H9 (cell line): ENCODE measurements at regions not wholly inside any gene's neighbourhood (a gene's known extent, or its start where the extent isn't known, plus 50 kb on each side); places are given as distances from the start of the nearest gene placed in this dataset.

ENCODE experiments used
- DNase-seq: peaks from one replicate; pipeline ENCODE4 v3.0.0-alpha.2; 2017
- H2AFZ ChIP-seq: one replicate; pipeline ENCODE4 v1.6.1; 2013; ENCODE audit warnings: mild to moderate bottlenecking, low read length, control low read depth, moderate library complexity
- H2AK5ac ChIP-seq: 2 replicates; pipeline ENCODE4 v1.6.1; 2013; ENCODE audit warnings: low read length, control low read depth, mixed read lengths; ENCODE audit not compliant: insufficient read length
- H2BK120ac ChIP-seq: one replicate; pipeline ENCODE4 v1.6.1; 2013; ENCODE audit warnings: low read depth, mild to moderate bottlenecking, low read length, control low read depth, inconsistent platforms; ENCODE audit not compliant: poor library complexity, severe bottlenecking
- H2BK12ac ChIP-seq: 2 replicates; pipeline ENCODE4 v1.6.1; 2013; ENCODE audit warnings: low read length, control low read depth, mixed read lengths, low read depth; ENCODE audit not compliant: insufficient read length
- H2BK15ac ChIP-seq: 2 replicates; pipeline ENCODE4 v1.6.1; 2013; ENCODE audit warnings: low read depth, low read length, control low read depth
- H2BK20ac ChIP-seq: one replicate; pipeline ENCODE4 v1.6.1; 2013; ENCODE audit warnings: low read depth, mild to moderate bottlenecking, low read length, control low read depth, inconsistent platforms; ENCODE audit not compliant: poor library complexity, severe bottlenecking
- H2BK5ac ChIP-seq: 2 replicates; pipeline ENCODE4 v1.6.1; 2013; ENCODE audit warnings: low read length, control low read depth, mixed read lengths; ENCODE audit not compliant: insufficient read length
- H3K14ac ChIP-seq: 2 replicates; pipeline ENCODE4 v1.6.1; 2013; ENCODE audit warnings: low read length, control low read depth; ENCODE audit not compliant: insufficient read depth
- H3K18ac ChIP-seq: 2 replicates; pipeline ENCODE4 v1.6.1; 2013; ENCODE audit warnings: low read depth, mild to moderate bottlenecking, mixed read lengths, low read length, control low read depth; ENCODE audit not compliant: insufficient read length
- H3K23ac ChIP-seq: 2 replicates; pipeline ENCODE4 v1.6.1; 2013; ENCODE audit warnings: low read length, control low read depth, mixed read lengths, low read depth; ENCODE audit not compliant: insufficient read length
- H3K23me2 ChIP-seq: 2 replicates; pipeline ENCODE4 v1.6.1; 2013; ENCODE audit warnings: low read depth, mild to moderate bottlenecking, mixed read lengths, low read length, control low read depth; ENCODE audit not compliant: insufficient read length, poor library complexity, severe bottlenecking
- H3K27ac ChIP-seq: 2 replicates; pipeline ENCODE4 v1.5.1; 2013; ENCODE audit warnings: low read length, control low read depth, mixed read lengths, low read depth; ENCODE audit not compliant: insufficient read length
- H3K27me3 ChIP-seq: 2 replicates; pipeline ENCODE4 v1.6.1; 2013; ENCODE audit warnings: low read length, control low read depth, inconsistent platforms; ENCODE audit not compliant: insufficient read depth
- H3K4ac ChIP-seq: 2 replicates; pipeline ENCODE4 v1.6.1; 2013; ENCODE audit warnings: low read depth, mild to moderate bottlenecking, control low read depth, inconsistent platforms, low read length, moderate library complexity
- H3K4me1 ChIP-seq: 2 replicates; pipeline ENCODE4 v1.6.1; 2013; ENCODE audit warnings: low read length, control low read depth, inconsistent platforms; ENCODE audit not compliant: insufficient read depth
- H3K4me2 ChIP-seq: 2 replicates; pipeline ENCODE4 v1.6.1; 2013; ENCODE audit warnings: low read length, control low read depth, mixed read lengths; ENCODE audit not compliant: insufficient read length, insufficient read depth
- H3K56ac ChIP-seq: 2 replicates; pipeline ENCODE4 v1.6.1; 2013; ENCODE audit warnings: low read depth, mild to moderate bottlenecking, mixed read lengths, low read length, control low read depth; ENCODE audit not compliant: insufficient read length
- H3K79me1 ChIP-seq: 2 replicates; pipeline ENCODE4 v1.6.1; 2013; ENCODE audit warnings: low read depth, mild to moderate bottlenecking, moderate library complexity, low read length, control low read depth, inconsistent platforms; ENCODE audit not compliant: insufficient read depth, poor library complexity, severe bottlenecking
- H3K79me2 ChIP-seq: 2 replicates; pipeline ENCODE4 v1.6.1; 2013; ENCODE audit warnings: low read length, control low read depth, inconsistent platforms; ENCODE audit not compliant: insufficient read depth
- H3K9ac ChIP-seq: 2 replicates; pipeline ENCODE4 v1.6.1; 2013; ENCODE audit warnings: low read length, control low read depth, mixed read lengths; ENCODE audit not compliant: insufficient read length; ENCODE audit errors: extremely low read depth
- H3K9me3 ChIP-seq: one replicate; pipeline ENCODE4 v1.6.1; 2013; ENCODE audit warnings: low read depth, low read length, inconsistent platforms; ENCODE audit not compliant: control insufficient read depth
- H3T11ph ChIP-seq: one replicate; pipeline ENCODE4 v1.6.1; 2013; ENCODE audit warnings: mild to moderate bottlenecking, low read length, control low read depth, inconsistent platforms
- H4K20me1 ChIP-seq: one replicate; pipeline ENCODE4 v1.6.1; 2013; ENCODE audit not compliant: control insufficient read depth, insufficient read length, insufficient read depth
- H4K5ac ChIP-seq: 2 replicates; pipeline ENCODE4 v1.6.1; 2013; ENCODE audit warnings: low read depth, mild to moderate bottlenecking, mixed read lengths, low read length, control low read depth; ENCODE audit not compliant: insufficient read length
- H4K8ac ChIP-seq: replicated peaks from 2 replicates; pipeline ENCODE4 v1.6.1; 2013; ENCODE audit warnings: low read length, control low read depth, mixed read lengths, low read depth; ENCODE audit not compliant: insufficient read length
- H4K91ac ChIP-seq: 2 replicates; pipeline ENCODE4 v1.6.1; 2013; ENCODE audit warnings: low read depth, mild to moderate bottlenecking, moderate library complexity, mixed read lengths, low read length, control low read depth; ENCODE audit not compliant: insufficient read length
- H3K27ac Mint-ChIP-seq, 3 experiments: 2 replicates in 2 of 3; 3 replicates in 1 of 3; pipeline ENCODE4 v1.8.0; 2020 to 2021; ENCODE audit warnings: mixed read lengths in 3 of 3, mild to moderate bottlenecking in 1 of 3, moderate library complexity in 1 of 3
- H3K27me3 Mint-ChIP-seq: 2 replicates; pipeline ENCODE4 v1.8.0; 2021; ENCODE audit warnings: low read depth, mild to moderate bottlenecking, moderate library complexity, mixed read lengths
- H3K36me3 Mint-ChIP-seq, 3 experiments: 2 replicates in 2 of 3; 3 replicates in 1 of 3; pipeline ENCODE4 v1.8.0; 2020 to 2021; ENCODE audit warnings: low read depth in 3 of 3, mixed read lengths in 3 of 3; ENCODE audit not compliant: insufficient read depth in 1 of 3
- H3K4me1 Mint-ChIP-seq, 2 experiments: 2 replicates each; pipeline ENCODE4 v1.8.0; 2020; ENCODE audit warnings: mixed read lengths in 2 of 2
- H3K4me3 Mint-ChIP-seq, 2 experiments: 2 replicates in 1 of 2; 3 replicates in 1 of 2; pipeline ENCODE4 v1.8.0; 2020 to 2021; ENCODE audit warnings: mild to moderate bottlenecking in 2 of 2, mixed read lengths in 2 of 2, moderate library complexity in 1 of 2
- H3K9me3 Mint-ChIP-seq, 2 experiments: 2 replicates in 1 of 2; 3 replicates in 1 of 2; pipeline ENCODE4 v1.8.0; 2020; ENCODE audit warnings: mild to moderate bottlenecking in 2 of 2, mixed read lengths in 2 of 2, moderate library complexity in 1 of 2
- CTCF ChIP-seq: fragments of 200-600 bp; sonication (generic); conservative IDR thresholded peaks from 3 replicates; pipeline ENCODE4 v1.8.0; 2021; ENCODE audit warnings: antibody characterized with exemption, mild to moderate bottlenecking
- WGBS: extraction: QIAGEN DNeasy Blood & Tissue Kit; methylation state at CpG from one replicate; pipeline ENCODE4 v1.1.7; 2013; ENCODE audit warnings: missing lambda C conversion rate, low lambda C conversion rate, mixed read lengths; ENCODE audit not compliant: insufficient read length; ENCODE audit errors: extremely low coverage; 5-methylcytosine and 5-hydroxymethylcytosine counted together

DNA sequence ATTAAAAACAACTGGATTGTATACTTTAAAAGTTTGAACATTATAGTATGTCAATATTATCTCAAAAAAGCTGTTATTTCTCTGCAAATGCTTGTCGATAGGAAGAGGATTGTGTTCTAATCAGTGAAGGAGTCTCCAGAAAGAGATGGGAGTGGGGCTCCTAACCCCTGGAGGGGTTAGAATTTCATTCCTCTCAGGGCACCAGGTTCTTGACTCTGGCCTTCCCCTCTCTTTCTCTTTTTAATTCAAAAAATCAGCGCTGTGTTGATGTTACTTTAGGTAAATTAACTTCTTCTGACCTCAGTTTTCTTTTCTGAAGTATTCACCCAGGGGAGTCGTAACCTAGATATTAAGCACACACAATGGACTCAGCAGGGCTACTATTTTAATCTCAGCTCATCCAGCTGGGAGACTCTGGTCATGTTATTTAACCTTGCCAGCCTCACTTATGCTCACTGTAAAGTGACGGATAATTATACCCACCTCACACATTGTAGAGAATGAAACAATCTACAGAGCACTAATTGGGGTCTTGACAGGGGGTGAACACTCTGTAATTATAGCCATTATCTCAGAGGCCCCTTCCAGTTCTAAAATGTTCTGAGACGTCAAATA lies 59.4 kb downstream of the GCC1 start:
- Histone ChIP-seq H3K27me3 (peaks cover 2% of the 10 kb centered on the region; the same call in 1 of the 2 replicates), H3K27ac (no peak overlapping the region), H3K23ac (no peak overlapping the region), H4K8ac (no peak overlapping the region), H2BK120ac (peak overlapping the region; percentile 23), H2AK5ac (no peak overlapping the region), H4K91ac (no peak overlapping the region), H3K56ac (no peak overlapping the region), H2BK15ac (no peak overlapping the region), H2BK12ac (no peak overlapping the region), H4K20me1 (no peaks in the 10 kb centered on the region), H3K4me1 (no peaks in the 10 kb centered on the region), H3K23me2 (no peaks in the 10 kb centered on the region), H3K79me2 (no peaks in the 10 kb centered on the region), H3K18ac (no peak overlapping the region), H3K9me3 (no peaks in the 10 kb centered on the region), H2BK20ac (no peak overlapping the region), H3T11ph (no peak overlapping the region), H3K79me1 (no peaks in the 10 kb centered on the region), H2BK5ac (no peak overlapping the region), H3K9ac (no peak overlapping the region), H4K5ac (no peak overlapping the region), H3K14ac (no peak overlapping the region), H2AFZ (no peak overlapping the region), H3K4me2 (no peak overlapping the region), H3K4ac (no peak overlapping the region)
- Mint-ChIP-seq H3K9me3 (peaks cover 11 to 18% of the 10 kb centered on the region in 2 experiments), H3K36me3 (peaks cover 0 to 3% (median 0%) of the 10 kb centered on the region in 3 experiments; a peak in 1 of 7 replicates), H3K27ac (no peak overlapping the region), H3K4me1 (peaks cover 8 to 10% of the 10 kb centered on the region in 2 experiments), H3K27me3 (peaks cover 79% of the 10 kb centered on the region), H3K4me3 (no peak overlapping the region)
- no CpG with 5 or more reads among the region's 5 CpGs for WGBS
- no peak for DNase-seq
- TF ChIP-seq CTCF, result no peak
